NCI-H226 (cell line): ENCODE measurements at regions not wholly inside any gene's neighbourhood (a gene's known extent, or its start where the extent isn't known, plus 50 kb on each side); places are given as distances from the start of the nearest gene placed in this dataset.

Experiments
- DNase-seq: peaks from one replicate; pipeline ENCODE4 v3.0.0-alpha.2; 2015

GRCh38 chr11:15861256-15861655 lies 495.1 kb downstream of the SOX6 start:
- DNase-seq = no peak

GRCh38 chr11:15863411-15863810 lies 492.9 kb downstream of the SOX6 start:
- no peak for DNase-seq

- DNase-seq = no peak
Observed at GRCh38 chr11:15864026-15864805, 492.1 kb downstream of the SOX6 start.

GRCh38 chr11:15865212-15865987 lies 490.9 kb downstream of the SOX6 start:
- no peak for DNase-seq

GRCh38 chr11:15867871-15868270 lies 488.5 kb downstream of the SOX6 start:
- no peak for DNase-seq

- no peak for DNase-seq
Observed at GRCh38 chr11:15870911-15871310, 485.4 kb downstream of the SOX6 start.

- DNase-seq = no peak
Observed at GRCh38 chr11:15871904-15872626, 484.3 kb downstream of the SOX6 start.

GRCh38 chr11:15873501-15873900 lies 482.8 kb downstream of the SOX6 start:
- no peak for DNase-seq

GRCh38 chr11:15874704-15875103 lies 481.6 kb downstream of the SOX6 start:
- DNase-seq = no peak

GRCh38 chr11:15875393-15875792 lies 481.0 kb downstream of the SOX6 start:
- no peak for DNase-seq

- DNase-seq = no peak
Observed at GRCh38 chr11:15875943-15876342, 480.4 kb downstream of the SOX6 start.

- DNase-seq = no peak
Observed at GRCh38 chr11:15878756-15879155, 477.6 kb downstream of the SOX6 start.

- DNase-seq = no peak
Observed at GRCh38 chr11:15880291-15880690, 476.1 kb downstream of the SOX6 start.

GRCh38 chr11:15882876-15883454 lies 473.4 kb downstream of the SOX6 start:
- no peak for DNase-seq

- no peak for DNase-seq
Observed at GRCh38 chr11:15883455-15883920, 472.9 kb downstream of the SOX6 start.

GRCh38 chr11:15884141-15884540 lies 472.2 kb downstream of the SOX6 start:
- DNase-seq = no peak

- DNase-seq = no peak
Observed at GRCh38 chr11:15884777-15885540, 471.4 kb downstream of the SOX6 start.

- DNase-seq = no peak
Observed at GRCh38 chr11:15885854-15886253, 470.5 kb downstream of the SOX6 start.

GRCh38 chr11:15886299-15886698 lies 470.0 kb downstream of the SOX6 start:
- DNase-seq = no peak

GRCh38 chr11:15886866-15887265 lies 469.5 kb downstream of the SOX6 start:
- no peak for DNase-seq

GRCh38 chr11:15888556-15889345 lies 467.6 kb downstream of the SOX6 start:
- DNase-seq = no peak
